ENCODE measurements at regions not wholly inside any gene's neighbourhood (a gene's known extent, or its start where the extent isn't known, plus 50 kb on each side); places are given as distances from the start of the nearest gene placed in this dataset.

GRCh38 chr5:74200560-74200959 lies 440.0 kb downstream of the ENC1 start:
- Histone ChIP-seq H2AFZ (ENCODE audit: low read depth, low read length) (no peak overlapping the region), H3K9me3 (replicated peaks; ENCODE audit: control insufficient read depth, insufficient read depth, low read length) (no peaks in the 10 kb centered on the region), H3K36me3 (ENCODE audit: control insufficient read depth in 2 of 2, extremely low read depth in 1 of 2, insufficient read depth in 2 of 2, low read length in 2 of 2) (no peaks in the 10 kb centered on the region), H4K20me1 (replicated peaks; ENCODE audit: control insufficient read depth, extremely low read depth, insufficient read depth, low read length) (no peaks in the 10 kb centered on the region), H3K4me2 (ENCODE audit: insufficient read depth, low read length) (peak overlapping the region; percentile 26), H3K4me3 (replicated peaks in 1 of 3; ENCODE audit: insufficient read depth in 1 of 3, low read depth in 1 of 3, low read length in 3 of 3) (no peak overlapping the region), H3K9ac (replicated peaks; ENCODE audit: extremely low read depth, insufficient read depth, low read length) (no peak overlapping the region), H3K4me1 (ENCODE audit: control insufficient read depth, extremely low read depth, insufficient read depth, low read length) (peaks cover 20% of the 10 kb centered on the region), H3K27me3 (ENCODE audit: control insufficient read depth in 2 of 2, insufficient read depth in 2 of 2, low read length in 2 of 2) (peaks cover 2 to 9% of the 10 kb centered on the region in 2 experiments), H3K79me2 (ENCODE audit: control insufficient read depth, insufficient read depth, low read length) (no peaks in the 10 kb centered on the region), H3K9me1 (replicated peaks; ENCODE audit: control insufficient read depth, extremely low read depth, insufficient read depth, low read length) (no peaks in the 10 kb centered on the region), H3K27ac (ENCODE audit: insufficient read depth, low read depth, low read length) (no peak overlapping the region)
- CTCF ChIA-PET: interaction anchor here (1.0 to 1.8 kb wide), 3 partner anchors 96 to 443 kb away, joined by 3 to 7 read pairs (median 3); partner anchors contain the start of gene ENC1
- DNase-seq (ENCODE audit: low read depth, low spot score) (no peak), FAIRE-seq (no peak)
- BruUV-seq (replicated peaks): no TSS peak
- TF ChIP-seq, protein P1, sequence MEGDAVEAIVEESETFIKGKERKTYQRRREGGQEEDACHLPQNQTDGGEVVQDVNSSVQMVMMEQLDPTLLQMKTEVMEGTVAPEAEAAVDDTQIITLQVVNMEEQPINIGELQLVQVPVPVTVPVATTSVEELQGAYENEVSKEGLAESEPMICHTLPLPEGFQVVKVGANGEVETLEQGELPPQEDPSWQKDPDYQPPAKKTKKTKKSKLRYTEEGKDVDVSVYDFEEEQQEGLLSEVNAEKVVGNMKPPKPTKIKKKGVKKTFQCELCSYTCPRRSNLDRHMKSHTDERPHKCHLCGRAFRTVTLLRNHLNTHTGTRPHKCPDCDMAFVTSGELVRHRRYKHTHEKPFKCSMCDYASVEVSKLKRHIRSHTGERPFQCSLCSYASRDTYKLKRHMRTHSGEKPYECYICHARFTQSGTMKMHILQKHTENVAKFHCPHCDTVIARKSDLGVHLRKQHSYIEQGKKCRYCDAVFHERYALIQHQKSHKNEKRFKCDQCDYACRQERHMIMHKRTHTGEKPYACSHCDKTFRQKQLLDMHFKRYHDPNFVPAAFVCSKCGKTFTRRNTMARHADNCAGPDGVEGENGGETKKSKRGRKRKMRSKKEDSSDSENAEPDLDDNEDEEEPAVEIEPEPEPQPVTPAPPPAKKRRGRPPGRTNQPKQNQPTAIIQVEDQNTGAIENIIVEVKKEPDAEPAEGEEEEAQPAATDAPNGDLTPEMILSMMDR (IDR thresholded peaks at IDR 0.05; ENCODE audit: extremely low read depth in 1 of 2, insufficient read depth in 1 of 2, low read depth in 1 of 2, low read length in 2 of 2): no peak
- TF ChIP-seq JUN (IDR thresholded peaks at IDR 0.05; ENCODE audit: borderline replicate concordance, insufficient read depth, insufficient read length, low read depth) (no peak), MYC (IDR thresholded peaks at IDR 0.05; ENCODE audit: low read depth, low read length) (no peak), GATA2 (IDR thresholded peaks at IDR 0.05; ENCODE audit: insufficient read depth, insufficient read length, low read depth, low read length) (no peak), POLR2A (IDR thresholded peaks at IDR 0.05; ENCODE audit: low read depth, low read length) (no peak), EZH2 (IDR thresholded peaks at IDR 0.05; ENCODE audit: borderline replicate concordance, low read depth, low read length, severe bottlenecking) (no peak), POLR2AphosphoS5 (IDR thresholded peaks at IDR 0.05; ENCODE audit: insufficient read depth, low read depth, low read length) (no peak), FOS (IDR thresholded peaks at IDR 0.05; ENCODE audit: borderline replicate concordance, insufficient read depth, low read length) (no peak)
- TF ChIP-seq, protein P2, sequence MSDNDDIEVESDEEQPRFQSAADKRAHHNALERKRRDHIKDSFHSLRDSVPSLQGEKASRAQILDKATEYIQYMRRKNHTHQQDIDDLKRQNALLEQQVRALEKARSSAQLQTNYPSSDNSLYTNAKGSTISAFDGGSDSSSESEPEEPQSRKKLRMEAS (IDR thresholded peaks at IDR 0.05; ENCODE audit: insufficient read depth, insufficient read length): no peak
- POLR2A ChIA-PET: no interaction called here
- intact Hi-C loops (cut with micrococcal nuclease) (loop anchor here (2.0 to 5.0 kb wide), 4 partner anchors 58 to 213 kb away; no protein-coding TSS in a partner anchor), dilution Hi-C loops (cut with MboI; ENCODE audit: extremely low pct_ligation_motif_present, low sequenced_read_pairs) (no loop called here)

Data from endothelial cell of umbilical vein (primary cell).